ENCODE measurements at regions not wholly inside any gene's neighbourhood (a gene's known extent, or its start where the extent isn't known, plus 50 kb on each side); places are given as distances from the start of the nearest gene placed in this dataset.
"Not testable (repeated sequence)": the region's sequence is repeated elsewhere in the genome, so short reads cannot be mapped to it uniquely, and the experiment has no call there.

GRCh38 chr1:60694980-60695379 lies 387.4 kb upstream of the NFIA start:
- Mint-ChIP-seq H3K27ac (no peak overlapping the region), H3K36me3 (no peaks in the 10 kb centered on the region), H3K4me1 (no peaks in the 10 kb centered on the region), H3K9me3 (peaks cover 0 to 8% (median 5%) of the 10 kb centered on the region in 7 donors), H3K27me3 (no peaks in the 10 kb centered on the region), H3K4me3 (no peak overlapping the region)
- Histone ChIP-seq H3K9me3 (ENCODE audit: control insufficient read depth in 2 of 2, low read length in 2 of 2) (no peaks in the 10 kb centered on the region), H3K27ac (ENCODE audit: insufficient read depth, low read length, poor library complexity, severe bottlenecking) (no peak overlapping the region), H3K27me3 (ENCODE audit: control insufficient read depth, insufficient read depth, low read length) (no peaks in the 10 kb centered on the region), H3K4me1 (ENCODE audit: control insufficient read depth, insufficient read depth, low read length, poor library complexity, severe bottlenecking) (no peaks in the 10 kb centered on the region), H3K36me3 (ENCODE audit: control insufficient read depth, insufficient read depth, low read length) (no peaks in the 10 kb centered on the region), H3K4me3 (ENCODE audit: low read depth, low read length) (no peak overlapping the region)
- ATAC-seq (ENCODE audit: low read depth in 2 of 2) (no peak), DNase-seq (no peak)

DNA sequence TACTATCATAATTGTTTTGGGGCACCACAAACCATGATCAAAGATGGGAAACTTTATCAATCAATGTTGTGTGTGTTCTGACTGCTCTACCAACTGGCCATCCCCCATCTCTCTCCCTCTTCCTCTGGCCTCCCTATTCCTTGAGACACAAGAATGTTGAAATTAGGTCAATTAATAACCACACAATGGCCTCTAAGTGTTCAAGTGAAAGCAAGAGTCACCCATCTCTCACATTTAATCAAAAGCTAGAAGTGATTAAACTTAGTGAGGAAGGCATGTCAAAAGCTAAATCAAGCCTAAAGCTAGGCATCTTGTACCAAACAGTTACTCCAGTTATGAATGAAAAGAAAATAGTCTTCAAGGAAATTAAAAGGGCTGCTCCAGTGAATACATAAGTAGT lies 390.3 kb upstream of the NFIA start:
- Mint-ChIP-seq H3K9me3 (peaks cover 0 to 10% (median 6%) of the 10 kb centered on the region in 7 donors), H3K27ac (no peak overlapping the region), H3K36me3 (no peaks in the 10 kb centered on the region), H3K4me1 (no peaks in the 10 kb centered on the region), H3K4me3 (no peak overlapping the region), H3K27me3 (no peaks in the 10 kb centered on the region)
- DNase-seq = no peak
- no peak overlapping the region for H3K27ac ChIP-seq (ENCODE audit: insufficient read depth, low read length, poor library complexity, severe bottlenecking)
- H3K36me3 ChIP-seq (ENCODE audit: control insufficient read depth, insufficient read depth, low read length) = no peaks in the 10 kb centered on the region
- H3K4me3 ChIP-seq (ENCODE audit: low read depth, low read length) = no peak overlapping the region
- H3K27me3 ChIP-seq (ENCODE audit: control insufficient read depth, insufficient read depth, low read length) = no peaks in the 10 kb centered on the region
- no peak for ATAC-seq (ENCODE audit: low read depth in 2 of 2)
- no peaks in the 10 kb centered on the region for H3K9me3 ChIP-seq (ENCODE audit: control insufficient read depth in 2 of 2, low read length in 2 of 2)
- no peaks in the 10 kb centered on the region for H3K4me1 ChIP-seq (ENCODE audit: control insufficient read depth, insufficient read depth, low read length, poor library complexity, severe bottlenecking)

DNA sequence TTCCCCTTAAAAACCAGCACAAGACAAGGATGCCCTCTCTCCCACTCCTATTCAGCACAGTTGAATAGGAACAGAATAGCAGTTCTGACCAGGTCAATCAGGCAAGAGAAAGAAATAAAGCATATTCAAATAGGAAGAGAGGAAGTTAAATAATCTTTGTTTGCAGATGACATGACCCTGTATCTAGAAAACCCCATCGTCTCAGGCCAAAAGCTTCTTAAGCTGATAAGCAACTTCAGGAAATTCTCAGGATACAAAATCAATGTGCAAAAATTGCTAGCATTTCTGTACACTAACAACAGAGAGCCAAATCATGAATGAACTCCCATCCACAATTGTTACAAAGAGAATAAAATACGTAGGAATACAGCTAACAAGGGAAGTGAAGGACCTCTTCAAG lies 394.1 kb upstream of the NFIA start:
- not testable (repeated sequence) for H3K4me1 ChIP-seq (ENCODE audit: control insufficient read depth, insufficient read depth, low read length, poor library complexity, severe bottlenecking); H3K27me3 ChIP-seq (ENCODE audit: control insufficient read depth, insufficient read depth, low read length); H3K36me3 Mint-ChIP-seq; H3K36me3 ChIP-seq (ENCODE audit: control insufficient read depth, insufficient read depth, low read length); DNase-seq; H3K4me1 Mint-ChIP-seq; H3K9me3 ChIP-seq (ENCODE audit: control insufficient read depth in 2 of 2, low read length in 2 of 2); ATAC-seq (ENCODE audit: low read depth in 2 of 2); H3K4me3 ChIP-seq (ENCODE audit: low read depth, low read length); H3K27ac Mint-ChIP-seq; H3K27me3 Mint-ChIP-seq; H3K9me3 Mint-ChIP-seq; H3K27ac ChIP-seq (ENCODE audit: insufficient read depth, low read length, poor library complexity, severe bottlenecking); H3K4me3 Mint-ChIP-seq

GRCh38 chr1:60681095-60681860 lies 401.1 kb upstream of the NFIA start:
- ATAC-seq (ENCODE audit: low read depth in 2 of 2) = no peak
- peaks cover 0 to 6% (median 3%) of the 10 kb centered on the region in 7 donors for H3K9me3 Mint-ChIP-seq
- Histone ChIP-seq H3K4me3 (ENCODE audit: low read depth, low read length) (no peak overlapping the region), H3K36me3 (ENCODE audit: control insufficient read depth, insufficient read depth, low read length) (no peaks in the 10 kb centered on the region), H3K9me3 (ENCODE audit: control insufficient read depth in 2 of 2, low read length in 2 of 2) (no peaks in the 10 kb centered on the region), H3K27ac (ENCODE audit: insufficient read depth, low read length, poor library complexity, severe bottlenecking) (no peak overlapping the region), H3K4me1 (ENCODE audit: control insufficient read depth, insufficient read depth, low read length, poor library complexity, severe bottlenecking) (no peaks in the 10 kb centered on the region), H3K27me3 (ENCODE audit: control insufficient read depth, insufficient read depth, low read length) (no peaks in the 10 kb centered on the region)
- H3K4me3 Mint-ChIP-seq = no peak overlapping the region
- no peaks in the 10 kb centered on the region for H3K27me3 Mint-ChIP-seq
- no peaks in the 10 kb centered on the region for H3K36me3 Mint-ChIP-seq
- H3K27ac Mint-ChIP-seq = no peak overlapping the region
- no peak for DNase-seq
- no peaks in the 10 kb centered on the region for H3K4me1 Mint-ChIP-seq

- Histone ChIP-seq H3K4me3 (ENCODE audit: low read depth, low read length) (no peak overlapping the region), H3K27me3 (ENCODE audit: control insufficient read depth, insufficient read depth, low read length) (no peaks in the 10 kb centered on the region), H3K27ac (ENCODE audit: insufficient read depth, low read length, poor library complexity, severe bottlenecking) (no peak overlapping the region), H3K9me3 (ENCODE audit: control insufficient read depth in 2 of 2, low read length in 2 of 2) (no peaks in the 10 kb centered on the region), H3K4me1 (ENCODE audit: control insufficient read depth, insufficient read depth, low read length, poor library complexity, severe bottlenecking) (no peaks in the 10 kb centered on the region), H3K36me3 (ENCODE audit: control insufficient read depth, insufficient read depth, low read length) (no peaks in the 10 kb centered on the region)
- no peaks in the 10 kb centered on the region for H3K27me3 Mint-ChIP-seq
- peaks cover 0 to 8% (median 3%) of the 10 kb centered on the region in 7 donors for H3K9me3 Mint-ChIP-seq
- H3K4me1 Mint-ChIP-seq = no peaks in the 10 kb centered on the region
- DNase-seq (no peak), ATAC-seq (ENCODE audit: low read depth in 2 of 2) (no peak)
- no peak overlapping the region for H3K27ac Mint-ChIP-seq
- no peak overlapping the region for H3K4me3 Mint-ChIP-seq
- no peaks in the 10 kb centered on the region for H3K36me3 Mint-ChIP-seq
Measured at GRCh38 chr1:60679524-60680375, 402.6 kb upstream of the NFIA start.

DNA sequence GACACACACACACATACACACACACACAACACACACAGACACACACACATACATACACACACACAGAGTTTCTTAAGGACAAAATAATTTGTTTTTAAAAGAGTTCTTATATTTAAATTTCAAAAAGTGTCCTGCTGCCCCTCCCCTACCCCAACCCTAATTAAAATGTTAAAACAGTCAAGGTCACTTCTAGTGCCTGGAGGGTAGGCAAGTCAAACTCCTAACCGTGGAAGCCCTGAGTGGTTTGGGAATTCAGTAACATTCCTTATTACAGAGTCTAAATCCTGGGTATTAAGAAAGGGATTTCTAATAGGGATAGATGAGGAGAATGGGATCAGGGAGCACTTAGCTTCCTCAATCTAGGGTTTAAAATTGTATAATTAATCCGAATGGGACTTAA lies 403.6 kb upstream of the NFIA start:
- H3K9me3 ChIP-seq (ENCODE audit: control insufficient read depth in 2 of 2, low read length in 2 of 2) = no peaks in the 10 kb centered on the region
- H3K27ac Mint-ChIP-seq = no peak overlapping the region
- no peak overlapping the region for H3K27ac ChIP-seq (ENCODE audit: insufficient read depth, low read length, poor library complexity, severe bottlenecking)
- no peaks in the 10 kb centered on the region for H3K27me3 Mint-ChIP-seq
- H3K4me3 ChIP-seq (ENCODE audit: low read depth, low read length) = no peak overlapping the region
- H3K4me1 ChIP-seq (ENCODE audit: control insufficient read depth, insufficient read depth, low read length, poor library complexity, severe bottlenecking) = no peaks in the 10 kb centered on the region
- H3K27me3 ChIP-seq (ENCODE audit: control insufficient read depth, insufficient read depth, low read length) = no peaks in the 10 kb centered on the region
- no peak for ATAC-seq (ENCODE audit: low read depth in 2 of 2)
- H3K4me1 Mint-ChIP-seq = no peaks in the 10 kb centered on the region
- no peak overlapping the region for H3K4me3 Mint-ChIP-seq
- H3K36me3 Mint-ChIP-seq = no peaks in the 10 kb centered on the region
- no peak for DNase-seq
- H3K9me3 Mint-ChIP-seq = peaks cover 0 to 8% (median 3%) of the 10 kb centered on the region in 7 donors
- H3K36me3 ChIP-seq (ENCODE audit: control insufficient read depth, insufficient read depth, low read length) = no peaks in the 10 kb centered on the region

- no peak overlapping the region for H3K4me3 Mint-ChIP-seq
- no peak overlapping the region for H3K27ac ChIP-seq (ENCODE audit: insufficient read depth, low read length, poor library complexity, severe bottlenecking)
- no peaks in the 10 kb centered on the region for H3K4me1 ChIP-seq (ENCODE audit: control insufficient read depth, insufficient read depth, low read length, poor library complexity, severe bottlenecking)
- H3K9me3 Mint-ChIP-seq = peaks cover 0 to 7% (median 3%) of the 10 kb centered on the region in 7 donors
- no peaks in the 10 kb centered on the region for H3K9me3 ChIP-seq (ENCODE audit: control insufficient read depth in 2 of 2, low read length in 2 of 2)
- DNase-seq = no peak
- no peak for ATAC-seq (ENCODE audit: low read depth in 2 of 2)
- H3K36me3 ChIP-seq (ENCODE audit: control insufficient read depth, insufficient read depth, low read length) = no peaks in the 10 kb centered on the region
- no peaks in the 10 kb centered on the region for H3K4me1 Mint-ChIP-seq
- H3K27me3 ChIP-seq (ENCODE audit: control insufficient read depth, insufficient read depth, low read length) = no peaks in the 10 kb centered on the region
- H3K4me3 ChIP-seq (ENCODE audit: low read depth, low read length) = no peak overlapping the region
- H3K27me3 Mint-ChIP-seq = no peaks in the 10 kb centered on the region
- no peak overlapping the region for H3K27ac Mint-ChIP-seq
- no peaks in the 10 kb centered on the region for H3K36me3 Mint-ChIP-seq
Measured at GRCh38 chr1:60678391-60678790, 404.0 kb upstream of the NFIA start.
